C1 segment of cervical spinal cord (tissue), 14 donors: ENCODE measurements at regions not wholly inside any gene's neighbourhood (a gene's known extent, or its start where the extent isn't known, plus 50 kb on each side); places are given as distances from the start of the nearest gene placed in this dataset.
A peak's percentile ranks its signal among the peaks of the same experiment; 100 is the strongest.
"Not testable (repeated sequence)": the region's sequence is repeated elsewhere in the genome, so short reads cannot be mapped to it uniquely, and the experiment has no call there.

ENCODE experiments used
- DNase-seq, 14 donors: peaks; one replicate each; lab custom pipeline; 2025; lab: John Stamatoyannopoulos, UW

DNA sequence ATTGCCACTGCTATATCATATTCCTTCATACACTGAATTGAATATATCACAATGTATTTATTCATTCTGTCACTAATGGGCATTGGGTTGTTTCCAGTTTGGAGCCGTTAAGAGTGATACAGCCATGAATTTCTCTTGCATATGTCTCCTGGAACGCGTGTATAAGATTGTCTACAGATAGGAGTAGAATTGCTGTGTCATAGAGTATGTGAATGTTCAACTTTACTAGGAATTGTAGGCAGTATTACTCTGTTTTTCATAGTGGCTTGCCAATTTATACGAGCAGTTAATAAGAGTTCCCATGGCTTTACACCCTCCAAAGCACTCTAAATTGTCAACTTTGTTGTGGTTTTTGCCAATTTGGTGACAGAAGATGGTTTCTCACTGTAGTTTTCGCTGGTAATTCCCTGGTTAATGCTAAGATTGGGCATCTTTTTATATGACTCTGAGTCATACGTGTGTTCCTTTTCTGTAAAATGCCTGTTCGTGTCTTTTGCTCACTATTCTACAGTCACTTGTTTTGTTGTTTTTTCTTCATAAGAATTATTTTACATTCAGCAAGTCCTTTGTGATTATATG lies 136.1 kb upstream of the LIPC start:
- no peak for DNase-seq

DNA sequence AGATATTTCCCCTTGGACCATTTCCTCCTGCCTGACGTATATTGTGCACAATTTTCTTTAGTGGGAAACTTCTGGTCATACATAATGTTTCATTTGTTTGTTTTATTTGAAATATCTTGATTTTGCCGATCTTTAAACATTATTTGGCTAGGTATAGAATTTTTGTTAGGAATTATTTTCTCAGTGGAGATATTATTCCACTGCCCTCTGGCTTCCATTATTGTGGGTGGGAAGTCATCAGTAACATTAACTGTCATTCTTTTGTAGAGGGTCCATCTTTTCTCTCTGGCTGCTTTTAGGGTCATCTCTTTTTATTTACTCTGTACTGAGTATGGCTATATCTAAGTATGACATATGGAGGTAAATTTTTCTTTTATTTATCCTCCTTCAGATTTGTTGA lies 135.5 kb upstream of the LIPC start:
- no peak for DNase-seq

DNA sequence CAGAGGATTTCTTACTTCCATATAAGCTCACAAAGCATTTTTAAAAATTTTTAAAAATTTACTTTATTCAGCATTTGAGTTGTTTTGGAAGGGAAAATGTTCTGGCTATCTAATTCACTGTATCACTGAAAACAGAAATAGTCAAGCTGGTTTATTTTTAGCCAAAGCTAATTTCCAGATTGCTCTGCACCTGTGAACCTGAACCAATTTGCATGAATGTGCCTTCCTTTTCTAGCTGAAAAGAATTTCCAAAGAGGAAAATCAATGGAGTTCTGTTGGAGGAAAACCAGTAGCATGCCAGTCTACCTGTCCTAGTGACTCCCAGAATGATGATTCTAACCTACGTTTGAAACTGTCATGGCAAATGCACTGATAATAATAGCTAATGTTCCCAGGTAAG lies 134.2 kb upstream of the LIPC start:
- peak in 1 of 14 donors; percentile 70 for DNase-seq

DNA sequence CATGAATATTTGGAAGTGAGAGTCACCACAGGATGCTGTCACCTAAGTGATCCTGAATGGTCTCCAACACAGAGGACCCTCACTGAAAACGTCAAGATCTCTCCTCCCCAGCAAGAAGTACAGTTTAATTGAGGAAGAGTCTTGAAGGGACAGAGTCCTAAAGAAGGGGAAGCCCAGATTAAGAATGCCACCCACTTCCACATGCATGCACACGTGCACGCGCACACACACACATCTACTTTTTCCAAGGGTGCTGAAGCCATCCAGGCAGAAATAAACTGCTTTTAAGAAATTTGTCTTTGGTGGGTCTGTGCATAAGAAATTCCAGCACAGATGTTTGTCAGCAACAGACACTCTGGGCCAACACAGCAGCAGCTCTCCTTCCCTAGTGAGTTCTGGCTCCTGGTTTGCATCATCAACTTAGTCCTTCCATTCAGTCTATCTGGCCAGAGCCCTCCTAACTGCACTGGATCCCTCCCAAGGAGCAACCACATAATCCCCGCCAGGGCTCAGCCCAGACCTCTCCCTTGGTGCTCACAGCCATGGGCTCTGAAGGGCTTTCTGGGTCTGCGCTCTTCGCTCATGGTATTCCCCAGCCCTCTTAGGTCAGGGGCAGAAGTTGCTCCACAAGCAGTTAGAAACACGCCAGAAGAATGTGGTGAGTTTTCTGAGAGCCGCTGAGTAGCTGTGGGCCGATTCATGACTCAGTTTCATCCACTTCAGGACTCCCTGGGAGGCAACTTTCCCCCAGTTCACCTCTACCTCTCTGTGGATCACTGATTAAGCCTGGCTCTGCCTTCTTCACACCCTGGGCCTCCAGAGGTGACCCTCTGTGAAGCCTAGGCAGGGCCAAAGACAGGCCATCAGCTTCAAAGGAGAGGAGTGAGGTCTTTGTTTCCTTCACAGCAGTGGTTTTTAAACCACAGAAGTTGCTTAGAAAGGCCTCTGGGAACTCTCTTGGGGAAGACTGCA lies 132.6 kb upstream of the LIPC start:
- no peak for DNase-seq

DNA sequence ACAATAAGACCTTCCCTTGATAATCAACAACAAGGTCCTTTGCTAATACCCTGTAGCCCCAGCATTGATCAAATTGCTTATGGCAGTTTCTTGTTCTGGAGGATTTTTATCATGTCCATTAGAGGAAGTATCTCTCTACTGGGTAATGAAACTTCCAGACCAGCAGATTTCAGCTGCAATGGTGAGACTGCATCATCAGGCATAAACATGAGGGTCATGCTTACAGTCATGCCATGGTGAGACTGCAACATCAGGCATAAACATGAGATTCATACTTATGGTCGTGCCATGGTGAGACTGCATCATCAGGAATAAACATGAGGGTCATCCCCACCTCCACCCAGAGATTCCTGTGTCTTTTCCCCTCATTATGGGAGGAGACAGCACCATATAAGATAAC lies 129.0 kb upstream of the LIPC start:
- no peak for DNase-seq

- no peak for DNase-seq
These were observed 128.6 kb upstream of the LIPC start for GRCh38 chr15:58303236-58303635.

- DNase-seq = peak in 1 of 14 donors; percentile 59
These were observed 125.0 kb upstream of the LIPC start for GRCh38 chr15:58306591-58307312.

DNA sequence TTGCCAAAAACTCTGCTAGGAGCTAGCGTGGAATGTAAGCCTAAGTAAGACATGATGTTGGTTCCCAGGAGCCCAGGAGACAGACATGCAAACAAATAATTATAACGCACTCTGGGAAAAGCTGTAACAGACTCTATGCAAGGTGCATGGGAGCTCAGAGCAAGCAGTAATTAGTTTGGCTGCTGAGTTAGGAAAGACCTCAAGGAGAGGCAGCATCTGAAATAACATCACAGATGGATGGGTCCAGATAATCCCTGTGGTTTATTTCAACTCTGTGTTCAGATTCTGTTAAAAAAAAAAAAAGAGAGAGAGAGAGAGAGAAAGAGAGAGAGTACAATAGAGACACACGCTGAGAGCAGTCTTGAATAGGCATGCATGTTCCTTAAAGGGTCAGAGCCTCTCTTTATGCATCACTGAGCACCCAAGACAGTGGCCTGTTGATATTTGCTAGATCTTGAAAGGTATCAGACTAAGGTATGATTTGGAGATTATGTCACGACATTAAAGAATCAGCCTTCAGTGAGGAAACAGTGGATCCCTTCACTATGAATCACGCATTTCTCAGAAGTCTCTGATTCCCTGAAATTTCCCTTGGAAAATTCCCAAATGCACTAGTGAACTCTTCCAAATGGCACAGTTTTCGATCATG lies 124.4 kb upstream of the LIPC start:
- DNase-seq = peak in 1 of 14 donors; percentile 61

DNA sequence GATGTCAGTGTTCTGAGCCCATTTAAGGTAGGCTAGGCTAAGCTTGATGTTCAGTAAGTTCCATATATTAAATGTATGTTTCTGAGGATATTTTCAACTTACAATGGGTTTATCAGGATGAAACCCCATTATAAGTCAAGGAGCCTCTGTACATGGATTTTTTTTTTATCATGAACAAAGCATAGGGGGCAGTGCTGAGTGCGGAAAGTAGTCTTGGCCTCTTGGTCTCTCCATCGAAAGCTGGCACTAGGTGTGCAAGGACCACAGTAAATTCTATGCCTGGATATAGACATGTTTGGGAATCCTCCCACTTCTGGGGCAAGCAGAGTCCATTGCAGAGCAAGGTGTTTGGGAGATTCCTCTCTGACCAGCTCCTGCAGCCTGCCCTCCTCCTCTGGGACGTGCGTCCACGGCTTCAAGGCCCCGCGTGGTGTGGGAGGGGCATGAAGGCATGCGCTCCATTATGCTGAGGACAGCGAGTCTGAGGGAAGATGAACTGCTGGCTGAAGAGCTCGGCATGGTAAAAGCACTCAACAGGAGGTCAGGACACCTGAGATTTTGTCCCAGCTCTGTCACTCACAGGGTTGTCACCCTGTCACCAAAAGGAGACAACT lies 122.9 kb upstream of the LIPC start:
- DNase-seq = no peak

DNA sequence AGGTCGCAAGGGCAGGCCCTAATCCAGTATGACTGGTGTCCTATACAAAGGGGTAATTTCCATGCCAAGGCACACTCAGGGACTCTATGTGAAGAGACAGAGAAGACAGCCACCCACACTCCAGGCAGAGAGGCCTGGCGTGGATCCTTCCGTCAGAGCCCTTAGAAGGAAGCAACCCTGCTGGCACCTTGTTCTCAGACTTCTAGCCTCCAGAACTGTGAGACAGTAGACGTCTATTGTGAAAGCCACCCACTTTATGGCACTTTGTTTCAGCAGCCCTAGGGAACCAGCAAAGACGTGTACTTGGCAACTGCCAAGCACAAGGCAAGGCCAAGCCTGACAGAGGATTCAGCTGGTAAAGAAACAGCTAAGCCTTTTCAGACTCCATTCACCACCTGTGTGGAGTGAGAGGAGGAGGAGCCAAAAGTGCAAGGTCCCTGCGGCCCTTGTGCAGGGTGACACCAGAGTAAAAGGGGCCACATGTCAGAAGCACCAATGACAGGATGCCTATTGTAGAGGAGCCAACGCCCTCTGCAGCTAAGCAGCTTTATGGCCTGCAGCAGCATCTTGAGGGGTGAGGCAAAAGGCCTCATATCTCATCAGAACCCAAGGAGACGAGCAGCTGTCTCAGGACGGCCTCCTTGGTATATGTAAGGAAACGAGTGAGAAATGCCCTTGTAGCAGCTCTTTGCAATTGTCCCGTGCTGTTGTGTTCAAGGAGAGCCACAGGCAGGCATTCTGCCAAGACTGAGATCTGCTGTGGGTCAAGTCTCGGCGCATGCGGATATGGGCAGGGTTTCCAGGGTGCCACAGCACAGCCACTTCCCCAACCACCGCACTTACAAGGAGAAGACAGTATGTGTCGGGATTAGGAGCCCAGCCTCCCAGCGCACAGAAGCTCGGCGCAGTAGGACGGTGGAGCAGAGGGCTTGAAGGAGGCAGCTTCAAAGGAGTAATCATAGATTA lies 121.5 kb upstream of the LIPC start:
- peak in 1 of 14 donors; percentile 7 for DNase-seq

DNA sequence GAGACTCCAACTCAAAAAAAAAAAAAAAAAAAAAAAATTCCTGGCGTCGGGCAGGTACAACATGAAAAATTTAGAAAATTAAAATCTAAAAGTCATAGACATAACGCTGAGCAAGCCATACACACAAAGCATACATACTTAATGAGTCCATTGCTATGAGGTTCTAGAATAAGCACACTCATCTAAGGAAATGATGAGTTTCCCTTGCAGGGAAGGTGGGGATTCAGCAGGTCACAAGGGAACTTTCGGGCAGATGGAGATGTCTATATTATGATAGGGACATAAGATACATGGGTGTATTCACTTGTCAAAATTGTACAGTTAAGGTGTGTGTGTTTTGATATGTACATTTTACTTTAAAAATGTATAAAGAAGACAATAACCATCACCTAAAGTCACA lies 120.2 kb upstream of the LIPC start:
- no peak for DNase-seq

- DNase-seq = no peak
These were observed 119.8 kb upstream of the LIPC start for GRCh38 chr15:58312031-58312430.

GRCh38 chr15:58313304-58313703 lies 118.5 kb upstream of the LIPC start:
- no peak for DNase-seq

DNA sequence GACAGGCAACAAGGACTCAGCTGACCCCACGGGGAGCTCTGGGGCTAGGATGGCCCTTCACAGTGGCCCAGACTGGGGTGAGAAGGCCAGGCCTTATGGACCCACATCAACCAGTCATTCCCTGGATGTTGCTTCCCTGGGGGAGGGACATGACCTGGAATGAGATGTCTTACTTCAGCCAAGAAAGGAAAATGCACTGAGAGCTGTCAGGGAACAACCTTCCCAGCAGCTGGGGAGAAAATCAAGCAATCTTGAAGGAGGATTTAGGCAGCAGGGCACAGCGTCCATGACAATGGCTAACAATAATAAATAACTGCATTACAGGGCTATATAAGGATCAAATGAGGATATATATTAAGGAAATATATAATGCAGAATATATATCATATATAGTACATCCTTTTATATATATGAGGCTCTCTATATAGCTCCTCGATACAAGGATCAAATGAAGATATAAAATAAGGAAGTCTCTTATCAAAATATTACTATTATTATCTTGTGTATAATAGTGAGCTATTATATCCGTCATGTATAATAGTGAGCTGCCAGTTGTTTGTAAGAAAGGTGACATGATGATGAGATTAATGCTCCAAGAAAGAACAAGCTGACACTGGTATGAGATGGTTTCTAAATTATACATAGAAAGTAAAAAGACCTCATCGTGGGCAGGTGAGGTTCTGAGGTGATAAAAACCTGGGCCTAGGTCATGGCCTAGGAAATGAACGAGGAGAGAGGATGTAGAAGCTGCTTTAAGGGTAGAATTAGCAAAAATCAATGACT lies 117.8 kb upstream of the LIPC start:
- DNase-seq = no peak

DNA sequence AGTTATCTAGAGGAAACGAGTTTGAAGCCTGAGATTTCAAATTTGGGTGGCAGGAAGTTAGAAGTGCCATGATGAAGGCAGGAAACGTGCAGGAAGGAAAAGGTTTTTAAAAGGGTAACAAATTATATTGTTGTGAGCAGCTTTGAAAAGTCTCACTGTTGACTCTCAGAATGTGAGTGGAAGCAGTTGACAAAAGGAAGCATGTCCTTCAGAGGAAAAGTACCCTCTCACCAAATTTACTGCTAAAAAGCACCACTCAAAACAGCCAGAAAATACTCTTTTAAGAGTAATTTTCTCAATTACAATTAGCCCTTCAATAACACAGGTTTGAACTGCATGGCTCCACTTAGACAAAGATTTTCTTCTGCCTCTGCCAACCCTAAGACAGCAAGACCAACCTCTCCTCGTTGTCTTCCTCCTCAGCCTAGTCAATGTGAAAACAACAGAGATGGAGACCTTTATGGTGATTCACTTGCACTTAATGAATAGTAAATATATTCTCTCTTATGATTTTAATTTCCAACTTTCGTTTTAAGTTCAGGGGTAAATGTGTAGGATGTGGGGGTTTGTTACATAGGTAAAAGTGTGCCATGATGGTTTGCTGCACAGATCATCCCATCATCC lies 117.1 kb upstream of the LIPC start:
- no peak for DNase-seq

- no peak for DNase-seq
These were observed 113.3 kb upstream of the LIPC start for GRCh38 chr15:58318517-58318916.

DNA sequence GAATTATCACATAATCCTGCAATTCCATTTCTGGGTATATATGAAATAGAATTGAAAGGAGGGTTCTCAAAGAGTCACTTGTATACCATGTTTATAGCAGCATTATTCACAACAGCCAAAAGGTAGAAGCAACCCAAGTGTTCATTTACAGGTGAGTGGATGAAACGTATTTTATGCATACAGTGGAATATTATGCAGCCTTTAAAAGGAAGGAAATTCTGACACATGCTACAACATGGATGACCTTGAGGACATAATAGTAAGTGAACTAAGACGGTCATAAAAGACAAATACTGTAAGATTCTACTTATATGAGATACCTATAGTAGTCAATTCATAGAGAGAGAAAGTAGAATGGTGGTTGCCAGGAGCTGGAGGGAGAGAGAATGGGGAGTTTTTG lies 110.8 kb upstream of the LIPC start:
- DNase-seq = no peak

- DNase-seq = no peak
These were observed 109.5 kb upstream of the LIPC start for GRCh38 chr15:58322253-58322652.

DNA sequence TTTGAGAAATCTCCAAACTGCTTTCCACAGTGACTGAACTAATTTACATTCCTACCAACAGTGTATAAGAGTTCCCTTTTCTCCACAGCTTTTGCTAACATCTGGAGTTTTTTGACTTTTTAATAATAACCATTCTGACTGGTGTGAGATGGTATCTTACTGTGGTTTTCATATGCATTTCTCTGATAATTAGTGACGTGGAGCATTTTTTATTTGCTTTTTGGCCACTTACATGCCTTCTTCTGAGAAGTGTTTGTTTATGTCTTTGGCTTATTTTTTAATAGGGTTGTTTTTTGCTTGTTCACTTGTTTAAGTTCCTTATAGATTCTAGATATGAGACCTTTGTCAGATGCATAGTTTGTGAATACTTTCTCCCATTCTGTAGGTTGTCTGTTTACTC lies 108.5 kb upstream of the LIPC start:
- not testable (repeated sequence) for DNase-seq
